ENCODE measurements at regions not wholly inside any gene's neighbourhood (a gene's known extent, or its start where the extent isn't known, plus 50 kb on each side); places are given as distances from the start of the nearest gene placed in this dataset.
"Not testable (repeated sequence)": the region's sequence is repeated elsewhere in the genome, so short reads cannot be mapped to it uniquely, and the experiment has no call there.

DNA sequence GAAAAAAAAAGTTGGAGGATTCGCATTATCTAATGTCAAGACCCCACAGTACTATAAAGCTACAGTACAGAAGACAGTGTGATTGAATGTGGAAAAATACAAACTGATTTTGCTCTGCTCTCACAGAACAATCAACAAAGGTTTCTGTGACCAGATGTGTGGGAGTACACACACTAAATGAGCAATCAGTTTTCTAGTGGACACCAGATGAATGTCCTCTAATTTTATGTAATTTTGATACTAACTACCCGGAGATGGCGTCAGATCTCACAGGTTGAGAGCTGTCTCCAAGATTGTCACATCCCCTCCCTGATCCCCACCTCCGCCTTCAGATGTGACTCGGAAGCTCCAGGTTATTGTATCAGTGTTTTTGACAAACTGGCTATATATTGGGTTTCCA, 81.9 kb upstream of the HUWE1 start:
- Histone ChIP-seq H3K27me3 (ENCODE audit: insufficient read depth, low read depth, severe bottlenecking) (peaks cover 10% of the 10 kb centered on the region), H3K4me3 (ENCODE audit: low read depth, low read length) (no peak overlapping the region), H3K27ac (no peak overlapping the region), H3K9me3 (ENCODE audit: severe bottlenecking) (no peaks in the 10 kb centered on the region), H3K36me3 (no peaks in the 10 kb centered on the region)
- TF ChIP-seq CTCF (IDR thresholded peaks at IDR 0.05; ENCODE audit: low read depth, low read length) = no peak
- DNase-seq = no peak

GRCh38 chrX:53767544-53767943, 81.0 kb upstream of the HUWE1 start:
- no peak for DNase-seq
- Histone ChIP-seq H3K9me3 (ENCODE audit: severe bottlenecking) (no peaks in the 10 kb centered on the region), H3K36me3 (no peaks in the 10 kb centered on the region), H3K27me3 (ENCODE audit: insufficient read depth, low read depth, severe bottlenecking) (peaks cover 10% of the 10 kb centered on the region), H3K27ac (no peak overlapping the region), H3K4me3 (ENCODE audit: low read depth, low read length) (no peak overlapping the region)
- TF ChIP-seq CTCF (IDR thresholded peaks at IDR 0.05; ENCODE audit: low read depth, low read length) = no peak

GRCh38 chrX:53757181-53757580, 70.7 kb upstream of the HUWE1 start:
- H3K4me3 ChIP-seq (ENCODE audit: low read depth, low read length); H3K27ac ChIP-seq; H3K36me3 ChIP-seq; H3K9me3 ChIP-seq (ENCODE audit: severe bottlenecking); DNase-seq: not testable (repeated sequence)
- peaks cover 20% of the 10 kb centered on the region for H3K27me3 ChIP-seq (ENCODE audit: insufficient read depth, low read depth, severe bottlenecking)

- no peaks in the 10 kb centered on the region for H3K9me3 ChIP-seq (ENCODE audit: severe bottlenecking)
- H3K27me3 ChIP-seq (ENCODE audit: insufficient read depth, low read depth, severe bottlenecking) = peaks cover 8% of the 10 kb centered on the region
- no peaks in the 10 kb centered on the region for H3K36me3 ChIP-seq
- no peak for DNase-seq
- H3K4me3 ChIP-seq (ENCODE audit: low read depth, low read length) = no peak overlapping the region
- H3K27ac ChIP-seq = no peak overlapping the region
- TF ChIP-seq CTCF (IDR thresholded peaks at IDR 0.05; ENCODE audit: low read depth, low read length) = no peak
Observed at GRCh38 chrX:53746718-53747117, 60.2 kb upstream of the HUWE1 start.

- Histone ChIP-seq H3K9me3 (ENCODE audit: severe bottlenecking) (no peaks in the 10 kb centered on the region), H3K27ac (no peak overlapping the region), H3K36me3 (no peaks in the 10 kb centered on the region), H3K4me3 (ENCODE audit: low read depth, low read length) (no peak overlapping the region), H3K27me3 (ENCODE audit: insufficient read depth, low read depth, severe bottlenecking) (peaks cover 24% of the 10 kb centered on the region)
- no peak for DNase-seq
- TF ChIP-seq CTCF (IDR thresholded peaks at IDR 0.05; ENCODE audit: low read depth, low read length) = no peak
Observed at GRCh38 chrX:53743244-53743643, 56.7 kb upstream of the HUWE1 start.

DNA sequence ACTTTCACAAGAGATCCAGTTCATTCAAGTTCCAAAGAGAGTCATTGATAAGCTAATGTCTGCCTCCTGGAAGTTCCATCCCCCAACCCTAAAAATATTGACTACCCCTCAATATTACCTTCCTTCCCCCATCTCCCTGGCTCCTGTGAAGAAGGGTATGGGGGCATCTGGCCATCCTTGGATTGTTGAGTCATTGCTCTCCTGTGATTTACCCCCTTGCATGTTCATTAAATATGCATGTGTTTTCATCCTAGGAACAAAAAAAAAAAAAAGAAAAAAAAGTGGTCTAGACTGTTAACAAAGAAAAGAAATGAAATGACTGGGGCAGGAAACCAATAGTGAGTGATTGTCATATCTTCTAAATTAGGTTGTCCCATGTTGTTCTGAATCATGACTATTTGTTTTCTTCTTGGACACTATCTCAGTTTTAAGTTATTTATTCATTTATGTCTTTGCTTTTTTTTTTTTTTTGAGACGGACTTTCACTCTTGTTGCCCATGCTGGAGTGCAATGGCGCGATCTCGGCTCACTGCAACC, 51.9 kb upstream of the HUWE1 start:
- H3K27me3 ChIP-seq (ENCODE audit: insufficient read depth, low read depth, severe bottlenecking) = peaks cover 67% of the 10 kb centered on the region
- TF ChIP-seq CTCF (IDR thresholded peaks at IDR 0.05; ENCODE audit: low read depth, low read length) = no peak

More for the DNA sequence above, 51.9 kb upstream of the HUWE1 start:
- Histone ChIP-seq H3K27ac (no peak overlapping the region), H3K9me3 (ENCODE audit: severe bottlenecking) (no peaks in the 10 kb centered on the region), H3K4me3 (ENCODE audit: low read depth, low read length) (no peak overlapping the region), H3K36me3 (no peaks in the 10 kb centered on the region)
- no peak for DNase-seq

Measured in WERI-Rb-1 (cell line).